HEK293 (cell line): ENCODE measurements at regions not wholly inside any gene's neighbourhood (a gene's known extent, or its start where the extent isn't known, plus 50 kb on each side); places are given as distances from the start of the nearest gene placed in this dataset.

Experiments used
- CTCF ChIA-PET: fragments of 350-600 bp; formaldehyde crosslinking; extraction: SDS; loops from one replicate; lab custom pipeline; 2021; ENCODE audit warnings: antibody characterized with exemption; lab: Yijun Ruan, JAX
- POLR2A ChIA-PET: fragments of 300-600 bp; formaldehyde crosslinking; extraction: SDS; loops from one replicate; lab custom pipeline; 2020; ENCODE audit warnings: antibody characterized with exemption, inconsistent platforms; lab: Yijun Ruan, JAX
- H3K27ac ChIP-seq: fragments of 200-500 bp; sonication (Bioruptor generic); 2 replicates; pipeline ENCODE4 v1.5.1; 2014; ENCODE audit warnings: low read depth, low read length, control low read depth, inconsistent platforms; ENCODE audit errors: extremely low read depth
- H3K36me3 ChIP-seq, 2 experiments: fragments of 200-500 bp in 1 of 2; sonication (Bioruptor generic) in 1 of 2; 1 replicate in 1 of 2; 2 replicates in 1 of 2; pipeline ENCODE4 v1.5.1; 2014 to 2017; ENCODE audit warnings: inconsistent platforms in 2 of 2, low read length in 2 of 2; ENCODE audit not compliant: control insufficient read depth in 2 of 2, insufficient read depth in 1 of 2
- H3K4me1 ChIP-seq: fragments of 200-500 bp; sonication (Bioruptor generic); 2 replicates; pipeline ENCODE4 v1.5.1; 2014; ENCODE audit warnings: mild to moderate bottlenecking, low read length, inconsistent platforms; ENCODE audit not compliant: control insufficient read depth, insufficient read depth
- H3K4me3 ChIP-seq: 2 replicates; pipeline ENCODE4 v1.5.1; 2011; ENCODE audit warnings: low read depth, mild to moderate bottlenecking, control low read depth, low read length, moderate library complexity
- H3K9me3 ChIP-seq: fragments of 200-500 bp; sonication (Bioruptor generic); 2 replicates; pipeline ENCODE4 v1.5.1; 2014; ENCODE audit warnings: low read depth, low read length, inconsistent platforms; ENCODE audit not compliant: control insufficient read depth, insufficient read depth
- BCL11A ChIP-seq: fragments of 450-650 bp; formaldehyde crosslinking; IDR thresholded peaks from 2 replicates; pipeline ENCODE4 v1.5.1; 2016; ENCODE audit warnings: low read depth, missing biosample characterization, missing genetic modification characterization
- FEZF1 ChIP-seq: fragments of 450-650 bp; formaldehyde crosslinking; IDR thresholded peaks from 2 replicates; pipeline ENCODE4 v1.5.1; 2016; ENCODE audit warnings: missing biosample characterization, missing genetic modification characterization
- HOXC10 ChIP-seq: sonication (generic); formaldehyde crosslinking; IDR thresholded peaks from 2 replicates; pipeline ENCODE4 v1.8.1; 2023; ENCODE audit warnings: mild to moderate bottlenecking, missing genetic modification reagents
- KLF9 ChIP-seq: fragments of 450-650 bp; formaldehyde crosslinking; IDR thresholded peaks from 2 replicates; pipeline ENCODE4 v1.5.1; 2016; ENCODE audit warnings: missing biosample characterization, missing genetic modification characterization, low read depth
- MEIS1 ChIP-seq: sonication (generic); formaldehyde crosslinking; IDR thresholded peaks from 2 replicates; pipeline ENCODE4 v1.8.1; 2022; ENCODE audit warnings: missing genetic modification reagents, mild to moderate bottlenecking, borderline replicate concordance
- ZBTB20 ChIP-seq: fragments of 450-650 bp; formaldehyde crosslinking; IDR thresholded peaks from 2 replicates; pipeline ENCODE4 v1.5.1; 2016; ENCODE audit warnings: missing biosample characterization, missing genetic modification characterization
- ZBTB7A ChIP-seq: fragments of 450-650 bp; formaldehyde crosslinking; IDR thresholded peaks from 2 replicates; pipeline ENCODE4 v1.5.1; 2016; ENCODE audit warnings: low read depth, missing biosample characterization, missing genetic modification characterization
- ZFHX2 ChIP-seq: fragments of 450-650 bp; formaldehyde crosslinking; conservative IDR thresholded peaks from 2 replicates; pipeline ENCODE4 v1.5.1; 2016; ENCODE audit warnings: missing biosample characterization, missing genetic modification characterization
- ZFP41 ChIP-seq: fragments of 450-650 bp; formaldehyde crosslinking; IDR thresholded peaks from 2 replicates; pipeline ENCODE4 v1.5.1; 2016; ENCODE audit warnings: missing biosample characterization, missing genetic modification characterization, borderline replicate concordance
- ZNF132 ChIP-seq: fragments of 450-650 bp; formaldehyde crosslinking; IDR thresholded peaks from 2 replicates; pipeline ENCODE4 v1.5.1; 2017; ENCODE audit warnings: missing biosample characterization, missing genetic modification characterization, borderline replicate concordance
- ZNF157 ChIP-seq: fragments of 450-650 bp; formaldehyde crosslinking; IDR thresholded peaks from 2 replicates; pipeline ENCODE4 v1.5.1; 2016; ENCODE audit warnings: missing biosample characterization, missing genetic modification characterization
- ZNF266 ChIP-seq: fragments of 450-650 bp; formaldehyde crosslinking; IDR thresholded peaks from 2 replicates; pipeline ENCODE4 v1.5.1; 2016; ENCODE audit warnings: missing biosample characterization, missing genetic modification characterization, low read depth
- ZNF610 ChIP-seq: fragments of 450-650 bp; formaldehyde crosslinking; IDR thresholded peaks from 2 replicates; pipeline ENCODE4 v1.5.1; 2016; ENCODE audit warnings: missing biosample characterization, missing genetic modification characterization, borderline replicate concordance
- ZNF623 ChIP-seq: fragments of 450-650 bp; formaldehyde crosslinking; IDR thresholded peaks from 2 replicates; pipeline ENCODE4 v1.5.1; 2016; ENCODE audit warnings: missing biosample characterization, missing genetic modification characterization
- ZNF624 ChIP-seq: fragments of 450-650 bp; formaldehyde crosslinking; IDR thresholded peaks from 2 replicates; pipeline ENCODE4 v1.5.1; 2017; ENCODE audit warnings: missing biosample characterization, missing genetic modification characterization
- ZNF658 ChIP-seq: fragments of 450-650 bp; formaldehyde crosslinking; IDR thresholded peaks from 2 replicates; pipeline ENCODE4; 2016; ENCODE audit warnings: missing biosample characterization, missing genetic modification characterization
- ZNF677 ChIP-seq: fragments of 450-650 bp; IDR thresholded peaks from 2 replicates; pipeline ENCODE4 v1.5.0; 2018; ENCODE audit warnings: missing biosample characterization, mild to moderate bottlenecking, missing genetic modification characterization, moderate library complexity
- TF ChIP-seq, protein P1 (sequence below): fragments of 450-650 bp; formaldehyde crosslinking; conservative IDR thresholded peaks from 2 replicates; pipeline ENCODE4 v1.5.1; 2016; ENCODE audit warnings: low read depth, missing biosample characterization, missing genetic modification characterization
- TF ChIP-seq, protein P2 (sequence below): fragments of 450-650 bp; formaldehyde crosslinking; IDR thresholded peaks from 2 replicates; pipeline ENCODE4 v1.5.1; 2017; ENCODE audit warnings: missing biosample characterization, missing genetic modification characterization
- TF ChIP-seq, protein P3 (sequence below): fragments of 450-650 bp; formaldehyde crosslinking; IDR thresholded peaks from 2 replicates; pipeline ENCODE4 v1.5.1; 2017; ENCODE audit warnings: missing biosample characterization, missing genetic modification characterization

DNA sequence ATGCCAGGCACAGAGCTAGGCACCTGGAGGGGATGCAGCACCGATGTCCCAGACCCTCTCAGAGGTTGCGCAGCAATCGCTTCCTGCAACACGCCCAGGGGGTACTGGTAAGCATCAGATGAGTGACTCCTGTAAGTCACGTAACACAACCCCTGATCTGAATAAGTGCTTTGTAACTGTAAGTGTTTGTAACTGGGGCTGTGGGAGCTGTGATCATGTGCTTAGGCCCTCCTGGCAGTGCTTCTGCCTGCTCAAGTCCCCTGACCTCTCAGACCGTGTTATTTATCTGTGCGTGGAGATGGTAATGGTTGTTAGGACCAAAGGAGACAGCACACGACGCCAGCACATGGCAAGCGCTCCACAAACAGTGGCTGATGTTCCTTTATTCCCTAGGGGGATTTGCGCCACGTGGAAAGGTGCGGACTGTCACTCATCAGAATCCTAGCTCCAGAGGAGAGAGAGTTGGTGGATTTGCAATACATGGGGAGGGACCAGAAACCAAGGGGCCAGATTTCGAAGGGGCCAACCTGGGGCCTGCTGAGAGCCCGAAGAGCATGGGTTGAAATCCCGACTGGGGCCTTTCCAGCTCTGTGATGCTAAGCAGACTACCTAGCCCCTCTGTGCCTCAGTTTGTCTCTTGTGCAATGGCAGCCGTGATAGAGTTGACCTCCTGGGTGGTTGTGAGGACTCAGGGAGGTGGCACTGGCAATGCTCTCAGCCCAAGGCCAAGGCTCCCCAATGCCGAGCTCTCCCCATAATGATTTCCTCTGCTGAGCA is 151.8 kb downstream of the IRF8 start:
- Histone ChIP-seq H3K27ac (peak overlapping the region; percentile 9; the same call in 1 of the 2 replicates), H3K36me3 (no peaks in the 10 kb centered on the region), H3K4me3 (no peak overlapping the region), H3K9me3 (no peaks in the 10 kb centered on the region), H3K4me1 (no peaks in the 10 kb centered on the region; the same call in none of the 2 replicates)
- ChIA-PET CTCF (interaction anchor here (1.0 to 1.4 kb wide), 3 partner anchors 467 to 469 kb away, joined by 3 to 4 read pairs (median 3); no protein-coding TSS in a partner anchor), POLR2A (no interaction called here)
- TF ChIP-seq, protein P1, sequence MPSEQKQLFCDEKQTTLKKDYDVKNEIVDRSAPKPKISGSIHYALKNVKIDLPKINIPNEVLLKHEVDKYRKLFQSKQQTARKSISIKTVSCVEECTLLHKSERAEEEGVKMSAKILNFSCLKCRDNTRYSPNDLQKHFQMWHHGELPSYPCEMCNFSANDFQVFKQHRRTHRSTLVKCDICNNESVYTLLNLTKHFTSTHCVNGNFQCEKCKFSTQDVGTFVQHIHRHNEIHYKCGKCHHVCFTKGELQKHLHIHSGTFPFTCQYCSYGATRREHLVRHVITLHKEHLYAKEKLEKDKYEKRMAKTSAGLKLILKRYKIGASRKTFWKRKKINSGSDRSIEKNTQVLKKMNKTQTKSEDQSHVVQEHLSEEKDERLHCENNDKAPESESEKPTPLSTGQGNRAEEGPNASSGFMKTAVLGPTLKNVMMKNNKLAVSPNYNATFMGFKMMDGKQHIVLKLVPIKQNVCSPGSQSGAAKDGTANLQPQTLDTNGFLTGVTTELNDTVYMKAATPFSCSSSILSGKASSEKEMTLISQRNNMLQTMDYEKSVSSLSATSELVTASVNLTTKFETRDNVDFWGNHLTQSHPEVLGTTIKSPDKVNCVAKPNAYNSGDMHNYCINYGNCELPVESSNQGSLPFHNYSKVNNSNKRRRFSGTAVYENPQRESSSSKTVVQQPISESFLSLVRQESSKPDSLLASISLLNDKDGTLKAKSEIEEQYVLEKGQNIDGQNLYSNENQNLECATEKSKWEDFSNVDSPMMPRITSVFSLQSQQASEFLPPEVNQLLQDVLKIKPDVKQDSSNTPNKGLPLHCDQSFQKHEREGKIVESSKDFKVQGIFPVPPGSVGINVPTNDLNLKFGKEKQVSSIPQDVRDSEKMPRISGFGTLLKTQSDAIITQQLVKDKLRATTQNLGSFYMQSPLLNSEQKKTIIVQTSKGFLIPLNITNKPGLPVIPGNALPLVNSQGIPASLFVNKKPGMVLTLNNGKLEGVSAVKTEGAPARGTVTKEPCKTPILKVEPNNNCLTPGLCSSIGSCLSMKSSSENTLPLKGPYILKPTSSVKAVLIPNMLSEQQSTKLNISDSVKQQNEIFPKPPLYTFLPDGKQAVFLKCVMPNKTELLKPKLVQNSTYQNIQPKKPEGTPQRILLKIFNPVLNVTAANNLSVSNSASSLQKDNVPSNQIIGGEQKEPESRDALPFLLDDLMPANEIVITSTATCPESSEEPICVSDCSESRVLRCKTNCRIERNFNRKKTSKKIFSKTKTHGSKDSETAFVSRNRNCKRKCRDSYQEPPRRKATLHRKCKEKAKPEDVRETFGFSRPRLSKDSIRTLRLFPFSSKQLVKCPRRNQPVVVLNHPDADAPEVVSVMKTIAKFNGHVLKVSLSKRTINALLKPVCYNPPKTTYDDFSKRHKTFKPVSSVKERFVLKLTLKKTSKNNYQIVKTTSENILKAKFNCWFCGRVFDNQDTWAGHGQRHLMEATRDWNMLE (tag by site-specific recombination): no peak
- TF ChIP-seq BCL11A (tag by site-specific recombination) (no peak), FEZF1 (tag by site-specific recombination) (no peak), ZNF266 (no peak), ZBTB20 (tag by site-specific recombination) (no peak)

DNA sequence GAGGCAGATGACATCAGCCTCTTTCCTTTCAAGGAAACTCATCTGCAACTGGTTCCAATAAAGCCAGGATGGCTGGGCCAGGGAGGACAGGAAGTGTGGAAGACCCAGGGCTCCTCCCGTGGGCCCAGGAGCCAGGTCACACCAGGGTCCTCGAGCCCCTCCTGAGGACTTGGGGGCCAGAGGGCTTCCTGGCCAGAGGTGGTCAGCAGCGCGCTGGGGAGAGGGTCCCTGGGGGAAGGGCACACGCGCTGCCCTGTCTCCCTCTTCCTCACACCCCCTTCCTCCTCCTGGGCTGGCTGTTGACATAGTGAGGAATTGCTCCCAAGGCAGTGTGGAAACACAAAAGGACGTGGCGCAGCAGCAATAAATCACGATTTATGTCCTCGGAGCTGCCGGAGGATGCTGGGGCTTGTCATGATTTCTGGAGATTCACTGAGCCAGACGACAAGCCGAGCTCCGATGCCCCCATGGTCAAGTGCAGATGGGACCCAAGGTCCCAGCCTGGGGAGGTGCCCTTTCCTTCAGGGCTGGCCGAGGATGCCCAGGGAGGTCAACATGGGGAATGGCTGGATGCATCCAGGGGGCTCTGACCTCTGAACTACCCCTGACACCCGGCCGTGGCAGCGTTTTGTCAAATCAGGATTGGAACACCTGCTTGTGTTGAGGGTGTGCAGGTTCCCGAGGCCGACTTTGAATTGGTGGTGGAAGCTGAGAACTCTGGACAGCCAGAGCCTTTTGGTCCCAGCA is 152.6 kb downstream of the IRF8 start:
- Histone ChIP-seq H3K4me1 (no peaks in the 10 kb centered on the region; the same call in none of the 2 replicates), H3K36me3 (no peaks in the 10 kb centered on the region), H3K27ac (peak overlapping the region; percentile 9; the same call in 1 of the 2 replicates), H3K4me3 (no peak overlapping the region), H3K9me3 (no peaks in the 10 kb centered on the region)
- POLR2A ChIA-PET: no interaction called here
- CTCF ChIA-PET: interaction anchor here (0.8 kb wide), 1 partner anchor 172 kb away, joined by 4 read pairs; no protein-coding TSS in a partner anchor
- TF ChIP-seq HOXC10 (CRISPR knock-in tag) (no peak), ZNF610 (tag by site-specific recombination) (no peak), ZFHX2 (no peak), ZNF623 (tag by site-specific recombination) (no peak), ZFP41 (tag by site-specific recombination) (no peak), KLF9 (tag by site-specific recombination) (peak; percentile 43), ZNF132 (no peak), ZNF157 (tag by site-specific recombination) (no peak), ZNF658 (tag by site-specific recombination) (no peak), ZNF677 (tag by site-specific recombination) (no peak), ZBTB7A (no peak), ZNF624 (no peak), MEIS1 (CRISPR knock-in tag) (no peak)
- TF ChIP-seq, protein P2, sequence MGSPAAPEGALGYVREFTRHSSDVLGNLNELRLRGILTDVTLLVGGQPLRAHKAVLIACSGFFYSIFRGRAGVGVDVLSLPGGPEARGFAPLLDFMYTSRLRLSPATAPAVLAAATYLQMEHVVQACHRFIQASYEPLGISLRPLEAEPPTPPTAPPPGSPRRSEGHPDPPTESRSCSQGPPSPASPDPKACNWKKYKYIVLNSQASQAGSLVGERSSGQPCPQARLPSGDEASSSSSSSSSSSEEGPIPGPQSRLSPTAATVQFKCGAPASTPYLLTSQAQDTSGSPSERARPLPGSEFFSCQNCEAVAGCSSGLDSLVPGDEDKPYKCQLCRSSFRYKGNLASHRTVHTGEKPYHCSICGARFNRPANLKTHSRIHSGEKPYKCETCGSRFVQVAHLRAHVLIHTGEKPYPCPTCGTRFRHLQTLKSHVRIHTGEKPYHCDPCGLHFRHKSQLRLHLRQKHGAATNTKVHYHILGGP (tag by site-specific recombination): peak; percentile 48
- TF ChIP-seq, protein P3, sequence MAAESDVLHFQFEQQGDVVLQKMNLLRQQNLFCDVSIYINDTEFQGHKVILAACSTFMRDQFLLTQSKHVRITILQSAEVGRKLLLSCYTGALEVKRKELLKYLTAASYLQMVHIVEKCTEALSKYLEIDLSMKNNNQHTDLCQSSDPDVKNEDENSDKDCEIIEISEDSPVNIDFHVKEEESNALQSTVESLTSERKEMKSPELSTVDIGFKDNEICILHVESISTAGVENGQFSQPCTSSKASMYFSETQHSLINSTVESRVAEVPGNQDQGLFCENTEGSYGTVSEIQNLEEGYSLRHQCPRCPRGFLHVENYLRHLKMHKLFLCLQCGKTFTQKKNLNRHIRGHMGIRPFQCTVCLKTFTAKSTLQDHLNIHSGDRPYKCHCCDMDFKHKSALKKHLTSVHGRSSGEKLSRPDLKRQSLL (tag by site-specific recombination): no peak
